ACC112 (cell line): ENCODE measurements at regions not wholly inside any gene's neighbourhood (a gene's known extent, or its start where the extent isn't known, plus 50 kb on each side); places are given as distances from the start of the nearest gene placed in this dataset.
"Not testable (repeated sequence)": the region's sequence is repeated elsewhere in the genome, so short reads cannot be mapped to it uniquely, and the experiment has no call there.

Experiments used
- H2AFZ ChIP-seq: fragments of 200-600 bp; sonication (generic); one replicate; pipeline ENCODE4 v1.6.0; 2017; ENCODE audit warnings: antibody characterized with exemption, low read length; ENCODE audit not compliant: unreplicated experiment
- H3K27ac ChIP-seq: fragments of 200-600 bp; sonication (generic); 2 replicates; pipeline ENCODE4 v1.5.1; 2014; ENCODE audit warnings: low read depth, mild to moderate bottlenecking, antibody characterized with exemption, low read length, moderate library complexity
- H3K27me3 ChIP-seq: fragments of 200-600 bp; sonication (generic); 2 replicates; pipeline ENCODE4 v1.6.1; 2014; ENCODE audit warnings: mild to moderate bottlenecking, antibody characterized with exemption, low read length, moderate library complexity, mixed read lengths; ENCODE audit not compliant: insufficient read depth
- H3K36me3 ChIP-seq: fragments of 200-600 bp; sonication (generic); 2 replicates; pipeline ENCODE4 v1.6.1; 2016; ENCODE audit warnings: mild to moderate bottlenecking, antibody characterized with exemption, low read length, moderate library complexity, mixed read lengths; ENCODE audit not compliant: insufficient read depth
- H3K4me1 ChIP-seq: fragments of 200-600 bp; sonication (generic); one replicate; pipeline ENCODE4 v1.6.1; 2016; ENCODE audit warnings: low read length, mixed read lengths; ENCODE audit not compliant: insufficient read depth, unreplicated experiment, control insufficient read depth
- H3K4me3 ChIP-seq: fragments of 200-600 bp; sonication (generic); 2 replicates; pipeline ENCODE4 v1.5.1; 2014; ENCODE audit warnings: mild to moderate bottlenecking, low read depth, low read length
- H3K79me2 ChIP-seq: fragments of 200-600 bp; sonication (generic); one replicate; pipeline ENCODE4 v1.6.0; 2016; ENCODE audit warnings: low read length; ENCODE audit not compliant: control insufficient read depth, unreplicated experiment, insufficient read depth

DNA sequence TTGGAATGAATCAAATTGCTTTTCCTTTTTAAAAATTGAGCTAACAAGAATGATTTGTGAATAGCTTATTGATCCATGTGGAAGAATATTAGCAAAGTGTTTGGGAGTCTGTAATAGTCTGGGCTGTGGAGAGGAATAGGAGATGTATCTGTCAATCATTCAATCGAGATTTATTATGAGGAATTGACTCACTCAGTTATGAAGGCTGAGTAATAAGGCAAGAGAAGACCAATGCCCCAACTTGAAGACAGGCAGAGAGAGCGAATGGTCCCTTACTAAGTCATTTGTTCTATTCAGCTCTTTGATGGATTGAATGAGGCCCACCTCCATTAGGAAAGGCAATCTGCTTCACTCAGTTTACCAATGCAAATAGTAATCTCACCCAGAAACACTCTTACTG, 403.0 kb downstream of the CD83 start:
- no peaks in the 10 kb centered on the region for H3K79me2 ChIP-seq
- H3K4me1 ChIP-seq = no peaks in the 10 kb centered on the region
- H3K27ac ChIP-seq = no peak overlapping the region
- H3K36me3 ChIP-seq = no peaks in the 10 kb centered on the region
- no peaks in the 10 kb centered on the region for H3K27me3 ChIP-seq
- H3K4me3 ChIP-seq = no peak overlapping the region
- H2AFZ ChIP-seq = no peak overlapping the region

DNA sequence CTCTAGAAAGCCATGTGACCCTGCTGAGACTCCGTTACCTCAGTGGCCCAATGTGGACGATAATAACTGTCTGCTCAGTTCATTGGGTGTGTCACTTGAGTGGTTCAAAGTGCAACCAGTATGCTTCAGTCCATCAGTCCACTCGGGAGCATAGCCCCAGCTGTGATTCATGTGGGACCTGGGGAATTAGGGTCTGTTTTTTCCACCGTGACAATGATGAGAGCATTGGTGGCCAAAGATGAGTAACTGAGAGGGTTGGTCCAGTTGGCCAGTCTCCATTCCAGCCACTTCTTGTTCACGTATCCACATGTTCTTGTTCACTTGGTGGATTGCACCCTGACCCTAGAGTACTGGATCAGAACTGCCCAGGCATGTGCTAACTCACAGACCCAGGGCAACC, 403.6 kb downstream of the CD83 start:
- no peaks in the 10 kb centered on the region for H3K36me3 ChIP-seq
- H3K4me1 ChIP-seq = no peaks in the 10 kb centered on the region
- no peak overlapping the region for H2AFZ ChIP-seq
- no peak overlapping the region for H3K4me3 ChIP-seq
- H3K27me3 ChIP-seq = no peaks in the 10 kb centered on the region
- H3K27ac ChIP-seq = no peak overlapping the region
- H3K79me2 ChIP-seq = no peaks in the 10 kb centered on the region

DNA sequence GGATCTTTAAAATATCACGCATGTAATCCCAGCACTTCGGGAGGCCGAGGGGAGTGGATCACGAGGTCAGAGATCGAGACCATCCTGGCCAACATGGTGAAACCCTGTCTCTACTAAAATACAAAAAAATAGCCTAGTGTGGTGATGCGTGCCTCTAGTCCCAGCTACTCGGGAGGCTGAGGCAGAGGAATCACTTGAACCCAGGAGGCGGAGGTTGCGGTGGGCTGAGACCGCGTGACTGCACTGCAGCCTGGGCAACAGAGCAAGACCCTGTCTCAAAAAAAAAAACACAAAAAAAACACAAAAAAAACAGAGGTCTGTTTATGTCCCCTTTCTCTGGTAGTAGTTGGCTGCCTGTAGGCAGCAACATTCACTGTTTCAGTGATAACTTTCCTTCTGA, 404.3 kb downstream of the CD83 start:
- H3K36me3 ChIP-seq, H3K4me3 ChIP-seq, H3K27ac ChIP-seq, H2AFZ ChIP-seq, H3K79me2 ChIP-seq, H3K4me1 ChIP-seq, H3K27me3 ChIP-seq: not testable (repeated sequence)

DNA sequence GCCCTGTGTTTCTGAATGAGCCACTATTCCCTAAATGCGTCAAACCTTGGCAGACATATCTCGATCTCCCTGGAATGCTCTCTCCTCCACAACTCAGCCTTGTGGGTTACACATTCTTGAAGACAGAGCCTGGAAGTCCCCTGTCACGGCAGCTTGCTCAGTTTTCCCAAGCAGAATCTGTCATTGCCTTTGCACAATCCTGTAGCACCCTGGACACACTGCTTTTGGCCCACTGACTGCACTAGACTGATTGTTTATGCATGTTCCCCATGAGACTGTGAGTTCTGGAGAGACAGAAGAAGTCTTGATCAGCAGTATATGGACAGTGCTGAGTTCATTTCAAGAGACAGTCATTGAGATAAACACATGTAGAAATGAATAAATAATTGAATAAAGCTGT, 406.7 kb downstream of the CD83 start:
- Histone ChIP-seq H3K27ac (no peak overlapping the region), H3K4me3 (no peak overlapping the region), H3K36me3 (no peaks in the 10 kb centered on the region), H3K79me2 (no peaks in the 10 kb centered on the region), H3K27me3 (peaks cover 3% of the 10 kb centered on the region; the same call in 1 of the 2 replicates), H2AFZ (no peak overlapping the region), H3K4me1 (no peaks in the 10 kb centered on the region)

DNA sequence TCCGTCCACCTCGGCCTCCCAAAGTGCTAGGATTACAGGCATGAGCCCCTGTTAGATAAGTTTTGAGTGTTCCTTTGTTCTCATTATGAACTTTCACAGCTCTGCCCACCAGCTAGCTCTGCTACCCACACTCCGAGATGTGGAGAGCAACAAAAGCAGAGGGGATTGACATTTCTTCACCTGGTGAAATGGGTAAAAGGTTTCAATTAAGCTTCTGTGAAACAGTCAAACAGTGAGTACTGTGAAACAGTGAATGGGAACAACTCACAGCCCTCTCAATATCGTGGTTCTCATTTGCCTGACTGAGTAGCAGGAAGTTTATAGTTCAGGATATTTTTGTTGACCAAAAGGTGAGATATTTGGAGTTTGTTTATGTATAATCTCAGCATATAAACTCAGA, 412.8 kb downstream of the CD83 start:
- H3K4me1 ChIP-seq = no peaks in the 10 kb centered on the region
- H3K79me2 ChIP-seq = no peaks in the 10 kb centered on the region
- peaks cover 3% of the 10 kb centered on the region; the same call in 1 of the 2 replicates for H3K27me3 ChIP-seq
- no peak overlapping the region for H3K4me3 ChIP-seq
- H2AFZ ChIP-seq = no peak overlapping the region
- H3K36me3 ChIP-seq = no peaks in the 10 kb centered on the region
- no peak overlapping the region for H3K27ac ChIP-seq

DNA sequence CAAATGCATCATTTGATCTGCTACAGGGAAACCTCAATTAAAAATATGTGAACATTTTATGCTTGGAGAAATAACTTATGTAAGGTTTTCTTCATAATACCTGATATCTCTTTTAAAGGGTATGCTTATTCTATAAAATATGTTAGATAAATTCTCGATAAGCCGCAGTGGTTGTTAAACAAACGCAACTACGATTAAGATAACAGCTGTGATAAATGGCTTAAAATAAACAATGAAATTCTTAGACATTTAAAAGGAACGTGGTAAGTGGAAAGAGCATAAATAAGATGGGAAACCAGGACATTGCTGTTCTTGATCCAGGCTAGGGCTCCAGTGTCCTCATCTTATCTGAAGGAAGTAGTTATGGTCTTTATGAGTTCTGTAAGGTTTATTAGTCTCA, 415.9 kb downstream of the CD83 start:
- H3K4me3 ChIP-seq = no peak overlapping the region
- H3K27ac ChIP-seq = no peak overlapping the region
- H3K36me3 ChIP-seq = no peaks in the 10 kb centered on the region
- no peaks in the 10 kb centered on the region for H3K27me3 ChIP-seq
- no peaks in the 10 kb centered on the region for H3K79me2 ChIP-seq
- H2AFZ ChIP-seq = peak overlapping the region; percentile 22
- H3K4me1 ChIP-seq = no peaks in the 10 kb centered on the region

DNA sequence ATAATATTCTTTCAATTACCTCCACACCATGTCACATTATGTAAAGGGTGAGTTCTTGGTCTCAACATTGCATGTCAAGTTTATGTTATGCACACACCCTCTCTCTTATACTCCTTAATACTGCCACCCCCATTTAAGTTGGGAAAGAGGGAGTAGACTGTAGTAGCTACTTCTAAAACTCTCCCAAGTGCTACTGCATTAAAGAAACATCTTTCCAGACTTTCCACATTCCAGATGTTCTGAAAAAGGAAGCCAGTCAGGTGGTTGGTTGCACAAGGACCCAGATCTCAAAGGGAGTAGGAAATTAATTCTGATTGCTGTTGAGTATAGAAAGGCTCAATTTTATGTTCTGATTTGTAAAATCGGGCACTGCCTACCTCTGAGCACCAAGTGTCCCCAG, 419.5 kb downstream of the CD83 start:
- Histone ChIP-seq H2AFZ (no peak overlapping the region), H3K79me2 (no peaks in the 10 kb centered on the region), H3K27me3 (no peaks in the 10 kb centered on the region), H3K36me3 (no peaks in the 10 kb centered on the region), H3K27ac (no peak overlapping the region), H3K4me1 (peaks cover 9% of the 10 kb centered on the region), H3K4me3 (no peak overlapping the region)

DNA sequence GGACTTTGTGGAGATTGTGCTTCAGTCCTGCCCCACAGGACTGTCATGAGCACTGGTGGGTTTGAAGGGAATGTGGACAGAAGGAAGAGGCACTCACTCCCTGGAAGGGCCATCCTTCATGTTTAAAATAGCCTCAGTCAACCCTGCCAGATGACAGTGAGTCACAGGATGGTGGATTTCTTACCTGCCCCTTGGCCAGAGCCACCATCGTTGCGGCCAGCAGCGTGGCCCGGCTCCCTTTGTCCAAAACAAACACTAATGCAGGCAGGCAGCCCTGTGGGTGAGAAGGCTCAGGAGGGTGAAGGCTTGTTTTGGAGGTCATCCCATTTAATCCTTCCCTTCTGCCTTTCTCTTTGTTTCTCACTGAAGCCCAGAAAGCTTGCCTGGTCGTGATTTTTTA, 422.7 kb downstream of the CD83 start:
- Histone ChIP-seq H3K36me3 (no peaks in the 10 kb centered on the region), H3K27me3 (no peaks in the 10 kb centered on the region), H3K79me2 (no peaks in the 10 kb centered on the region), H3K27ac (no peak overlapping the region), H2AFZ (no peak overlapping the region), H3K4me1 (peaks cover 9% of the 10 kb centered on the region), H3K4me3 (no peak overlapping the region)

DNA sequence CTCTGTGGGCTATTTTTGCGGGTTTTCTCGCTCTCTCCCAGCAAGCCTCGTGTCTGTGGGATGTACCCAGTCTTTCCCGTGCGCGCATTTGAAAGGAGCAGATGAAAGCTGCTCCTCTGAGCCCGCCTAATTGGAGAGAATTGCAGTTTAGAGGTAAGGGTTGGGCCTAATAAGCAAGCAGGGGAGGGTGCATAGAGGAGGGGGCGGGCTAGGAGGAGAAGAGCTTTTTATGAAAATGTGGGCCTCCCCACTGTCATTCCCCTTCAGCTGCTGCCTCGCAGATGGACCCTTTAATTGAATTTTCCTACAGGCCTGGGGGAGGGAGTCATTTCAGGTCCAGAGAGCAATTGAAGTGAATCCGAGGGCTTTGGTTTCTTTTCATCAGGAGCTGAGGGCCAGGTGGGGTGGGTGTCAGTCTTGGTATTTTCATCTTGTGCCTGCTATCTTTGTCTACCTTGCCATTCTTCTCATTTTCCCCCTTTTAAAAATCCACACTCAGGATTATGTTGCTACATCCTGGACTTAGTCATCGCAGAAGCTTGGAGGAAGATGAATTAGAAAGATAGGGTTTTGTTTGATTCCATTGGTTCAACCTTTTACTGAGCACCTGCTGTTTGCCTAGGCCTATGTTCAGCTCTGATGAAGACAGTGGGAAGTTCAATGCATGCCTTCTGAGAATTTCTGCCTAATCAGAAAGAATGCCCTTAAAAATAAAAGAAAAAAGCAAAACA, 423.4 kb downstream of the CD83 start:
- Histone ChIP-seq H3K36me3 (no peaks in the 10 kb centered on the region), H2AFZ (no peak overlapping the region), H3K4me1 (peaks cover 9% of the 10 kb centered on the region), H3K27me3 (no peaks in the 10 kb centered on the region), H3K4me3 (no peak overlapping the region), H3K27ac (no peak overlapping the region), H3K79me2 (no peaks in the 10 kb centered on the region)

DNA sequence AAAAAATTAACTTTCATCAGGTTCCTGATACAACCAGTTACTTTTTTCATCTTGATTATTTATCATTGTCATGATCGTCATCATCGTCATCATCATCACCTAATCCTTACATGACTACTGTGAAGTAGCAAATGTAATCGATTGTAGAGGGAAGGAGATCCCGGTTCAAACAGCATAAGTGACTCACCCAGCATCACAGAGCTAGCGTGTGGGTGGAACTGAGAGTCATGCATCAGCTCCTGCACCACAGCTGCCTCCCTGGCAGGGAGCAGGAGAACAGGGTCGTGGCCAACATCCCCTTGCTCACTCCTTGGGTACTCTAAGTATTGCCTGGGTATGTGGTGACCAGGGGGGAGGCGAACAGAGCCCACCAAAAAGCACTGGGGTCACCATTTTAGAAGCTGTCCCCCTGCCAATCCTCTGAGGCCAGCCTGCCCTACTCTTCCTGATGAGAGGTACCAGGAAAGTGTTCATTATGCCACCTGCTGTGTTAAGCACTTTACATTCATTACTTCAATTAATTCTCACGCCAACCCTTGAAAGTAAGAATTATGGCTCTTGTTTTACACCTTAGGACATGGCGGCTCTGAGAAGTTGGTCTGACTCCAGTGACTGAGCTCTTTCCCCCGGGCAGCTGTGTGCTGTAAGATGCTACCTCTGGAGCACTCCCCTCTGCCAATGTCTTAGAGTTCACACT, 425.2 kb downstream of the CD83 start:
- no peak overlapping the region for H3K27ac ChIP-seq
- H3K27me3 ChIP-seq = no peaks in the 10 kb centered on the region
- no peaks in the 10 kb centered on the region for H3K36me3 ChIP-seq
- no peak overlapping the region for H3K4me3 ChIP-seq
- no peaks in the 10 kb centered on the region for H3K79me2 ChIP-seq
- H2AFZ ChIP-seq = no peak overlapping the region
- peaks cover 9% of the 10 kb centered on the region for H3K4me1 ChIP-seq

DNA sequence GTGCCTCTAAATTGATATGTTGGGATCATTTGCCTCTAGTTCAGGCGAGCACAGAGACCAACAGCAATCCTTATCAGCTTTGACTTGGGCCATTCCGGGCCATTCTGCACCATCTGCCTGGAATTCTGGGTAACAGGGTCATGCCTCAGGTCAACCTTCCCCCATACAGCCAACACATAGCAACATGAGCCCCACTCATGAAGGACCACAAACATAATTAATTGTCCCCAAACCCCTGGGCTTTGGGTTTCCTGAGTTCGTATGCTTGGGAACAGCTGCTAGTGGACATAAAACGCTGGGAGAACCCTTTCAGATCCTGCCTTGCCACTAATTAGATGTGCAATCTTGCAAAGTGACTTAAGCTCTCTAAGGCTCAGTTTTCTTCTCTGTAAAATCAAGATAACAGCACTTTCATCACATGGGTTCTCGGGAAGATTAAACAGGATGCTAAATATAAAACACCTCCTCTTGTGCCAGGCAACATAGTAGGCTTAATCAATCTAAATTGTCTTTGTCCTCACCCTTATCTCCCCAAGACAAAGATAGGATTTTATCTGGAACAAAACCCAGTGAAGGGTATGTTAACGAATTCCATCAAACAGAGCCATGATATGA, 426.5 kb downstream of the CD83 start:
- no peak overlapping the region for H3K27ac ChIP-seq
- H3K27me3 ChIP-seq = no peaks in the 10 kb centered on the region
- no peaks in the 10 kb centered on the region for H3K36me3 ChIP-seq
- no peak overlapping the region for H3K4me3 ChIP-seq
- no peaks in the 10 kb centered on the region for H3K79me2 ChIP-seq
- no peak overlapping the region for H2AFZ ChIP-seq
- H3K4me1 ChIP-seq = peaks cover 9% of the 10 kb centered on the region
